BLaER1 treated with 17β-estradiol and CSF1 and Interleukin-3, amounts not matched to agents 10 nM and 100 nM (cell line): ENCODE measurements at regions not wholly inside any gene's neighbourhood (a gene's known extent, or its start where the extent isn't known, plus 50 kb on each side); places are given as distances from the start of the nearest gene placed in this dataset.
"Not testable (repeated sequence)": the region's sequence is repeated elsewhere in the genome, so short reads cannot be mapped to it uniquely, and the experiment has no call there.

ENCODE experiments used
- H3K27ac ChIP-seq, 11 experiments: shearing (Covaris generic); formaldehyde crosslinking; 2 replicates each; pipeline ENCODE4 v1.8.1; 2022
- H3K27me3 ChIP-seq, 11 experiments: shearing (Covaris generic); formaldehyde crosslinking; 2 replicates each; pipeline ENCODE4 v1.8.1; 2022
- H3K36me3 ChIP-seq, 11 experiments: shearing (Covaris generic); formaldehyde crosslinking; 2 replicates each; pipeline ENCODE4 v1.8.1; 2022
- H3K4me1 ChIP-seq, 10 experiments: shearing (Covaris generic); formaldehyde crosslinking; 2 replicates each; pipeline ENCODE4 v1.8.1; 2022
- H3K4me2 ChIP-seq, 11 experiments: shearing (Covaris generic); formaldehyde crosslinking; 2 replicates each; pipeline ENCODE4 v1.8.1; 2022
- H3K4me3 ChIP-seq, 10 experiments: shearing (Covaris generic); formaldehyde crosslinking; 2 replicates each; pipeline ENCODE4 v1.8.1; 2022
- H3K9ac ChIP-seq, 11 experiments: shearing (Covaris generic); formaldehyde crosslinking; 2 replicates each; pipeline ENCODE4 v1.8.1; 2022
- H3K9me3 ChIP-seq, 11 experiments: shearing (Covaris generic); formaldehyde crosslinking; replicated peaks in 1 of 11; 2 replicates each; pipeline ENCODE4 v1.8.1; 2022
- H4K20me1 ChIP-seq, 11 experiments: shearing (Covaris generic); formaldehyde crosslinking; 2 replicates each; pipeline ENCODE4 v1.8.1; 2022
- Cebpa-rat ChIP-seq, 11 experiments: shearing (Covaris generic); IDR thresholded peaks; 2 replicates each; pipeline ENCODE4 v1.8.1; 2022

- H4K20me1 ChIP-seq: no peaks in the 10 kb centered on the region
- H3K4me1 ChIP-seq: no peaks in the 10 kb centered on the region
- no peak overlapping the region for H3K27ac ChIP-seq
- H3K4me2 ChIP-seq: no peak overlapping the region
- no peaks in the 10 kb centered on the region for H3K9me3 ChIP-seq
- TF ChIP-seq Cebpa-rat (IDR thresholded peaks at IDR 0.05): no peak
- no peaks in the 10 kb centered on the region for H3K36me3 ChIP-seq
- no peak overlapping the region for H3K4me3 ChIP-seq
- H3K9ac ChIP-seq: no peak overlapping the region
- no peaks in the 10 kb centered on the region for H3K27me3 ChIP-seq
These were observed 324.6 kb upstream of the RND3 start for GRCh38 chr2:150812066-150812465.

- no peaks in the 10 kb centered on the region for H3K9me3 ChIP-seq
- H3K4me2 ChIP-seq: no peak overlapping the region
- no peaks in the 10 kb centered on the region for H3K27me3 ChIP-seq
- no peak overlapping the region for H3K27ac ChIP-seq
- no peaks in the 10 kb centered on the region for H3K4me1 ChIP-seq
- H4K20me1 ChIP-seq: no peaks in the 10 kb centered on the region
- H3K4me3 ChIP-seq: no peak overlapping the region
- no peaks in the 10 kb centered on the region for H3K36me3 ChIP-seq
- no peak for TF ChIP-seq Cebpa-rat (IDR thresholded peaks at IDR 0.05)
- no peak overlapping the region for H3K9ac ChIP-seq
These were observed 323.9 kb upstream of the RND3 start for GRCh38 chr2:150811259-150811855.

GRCh38 chr2:150809103-150809502 lies 321.6 kb upstream of the RND3 start:
- H3K27ac ChIP-seq: no peak overlapping the region

GRCh38 chr2:150806336-150806735 lies 318.9 kb upstream of the RND3 start:
- Histone ChIP-seq H3K4me1 (no peaks in the 10 kb centered on the region), H3K36me3 (no peaks in the 10 kb centered on the region), H3K4me3 (no peak overlapping the region), H3K27ac (no peak overlapping the region), H3K9me3 (no peaks in the 10 kb centered on the region), H4K20me1 (no peaks in the 10 kb centered on the region), H3K9ac (no peak overlapping the region), H3K27me3 (no peaks in the 10 kb centered on the region), H3K4me2 (no peak overlapping the region)
- no peak for TF ChIP-seq Cebpa-rat (IDR thresholded peaks at IDR 0.05)

More at GRCh38 chr2:150809103-150809502, 321.6 kb upstream of the RND3 start:
- H3K27me3 ChIP-seq: no peaks in the 10 kb centered on the region
- no peaks in the 10 kb centered on the region for H3K4me1 ChIP-seq
- no peak overlapping the region for H3K9ac ChIP-seq
- no peak for TF ChIP-seq Cebpa-rat (IDR thresholded peaks at IDR 0.05)
- no peaks in the 10 kb centered on the region for H3K36me3 ChIP-seq
- no peaks in the 10 kb centered on the region for H4K20me1 ChIP-seq
- no peaks in the 10 kb centered on the region for H3K9me3 ChIP-seq
- H3K4me3 ChIP-seq: no peak overlapping the region
- no peak overlapping the region for H3K4me2 ChIP-seq

- H3K4me3 ChIP-seq: no peak overlapping the region
- H3K36me3 ChIP-seq: no peaks in the 10 kb centered on the region
- no peak overlapping the region for H3K4me2 ChIP-seq
- no peak overlapping the region for H3K9ac ChIP-seq
- no peak for TF ChIP-seq Cebpa-rat (IDR thresholded peaks at IDR 0.05)
- H3K27ac ChIP-seq: no peak overlapping the region
- H3K27me3 ChIP-seq: no peaks in the 10 kb centered on the region
- no peaks in the 10 kb centered on the region for H3K4me1 ChIP-seq
- no peaks in the 10 kb centered on the region for H3K9me3 ChIP-seq
- no peaks in the 10 kb centered on the region for H4K20me1 ChIP-seq
These were observed 316.4 kb upstream of the RND3 start for GRCh38 chr2:150803689-150804398.

- Histone ChIP-seq H3K4me1 (no peaks in the 10 kb centered on the region), H3K4me2 (no peak overlapping the region), H3K27me3 (no peaks in the 10 kb centered on the region), H3K9ac (no peak overlapping the region), H3K9me3 (no peaks in the 10 kb centered on the region), H3K4me3 (no peak overlapping the region), H3K36me3 (no peaks in the 10 kb centered on the region), H4K20me1 (no peaks in the 10 kb centered on the region), H3K27ac (no peak overlapping the region)
- TF ChIP-seq Cebpa-rat (IDR thresholded peaks at IDR 0.05): no peak
These were observed 315.2 kb upstream of the RND3 start for GRCh38 chr2:150802635-150803034.

GRCh38 chr2:150796236-150796635 lies 308.8 kb upstream of the RND3 start:
- H3K4me3 ChIP-seq, H3K27me3 ChIP-seq, H3K9me3 ChIP-seq, H3K27ac ChIP-seq, H4K20me1 ChIP-seq, H3K4me1 ChIP-seq, H3K4me2 ChIP-seq, H3K9ac ChIP-seq, H3K36me3 ChIP-seq: not testable (repeated sequence)

GRCh38 chr2:150792780-150793300 lies 305.4 kb upstream of the RND3 start:
- Histone ChIP-seq H3K27me3 (no peaks in the 10 kb centered on the region), H3K9ac (no peak overlapping the region), H3K36me3 (no peaks in the 10 kb centered on the region), H3K4me1 (no peaks in the 10 kb centered on the region), H3K27ac (no peak overlapping the region), H3K9me3 (peaks cover 0 to 7% (median 0%) of the 10 kb centered on the region in 11 experiments; a peak in 1 of 22 replicates), H3K4me3 (no peak overlapping the region), H3K4me2 (no peak overlapping the region), H4K20me1 (no peaks in the 10 kb centered on the region)
- no peak for TF ChIP-seq Cebpa-rat (IDR thresholded peaks at IDR 0.05)

- H3K36me3 ChIP-seq: no peaks in the 10 kb centered on the region
- H3K9ac ChIP-seq: no peak overlapping the region
- TF ChIP-seq Cebpa-rat (IDR thresholded peaks at IDR 0.05): no peak
- H3K4me2 ChIP-seq: no peak overlapping the region
- no peak overlapping the region for H3K27ac ChIP-seq
- H3K4me3 ChIP-seq: no peak overlapping the region
- no peaks in the 10 kb centered on the region for H4K20me1 ChIP-seq
- no peaks in the 10 kb centered on the region for H3K4me1 ChIP-seq
- H3K27me3 ChIP-seq: no peaks in the 10 kb centered on the region
- peaks cover 0 to 7% (median 0%) of the 10 kb centered on the region in 11 experiments; a peak in 1 of 22 replicates for H3K9me3 ChIP-seq
These were observed 304.1 kb upstream of the RND3 start for GRCh38 chr2:150791567-150791966.

- Histone ChIP-seq H3K27ac (no peak overlapping the region), H3K36me3 (no peaks in the 10 kb centered on the region), H3K27me3 (no peaks in the 10 kb centered on the region), H4K20me1 (no peaks in the 10 kb centered on the region), H3K4me2 (no peak overlapping the region), H3K4me1 (no peaks in the 10 kb centered on the region), H3K4me3 (no peak overlapping the region), H3K9me3 (peaks cover 0 to 7% (median 0%) of the 10 kb centered on the region in 11 experiments; a peak in 1 of 22 replicates), H3K9ac (no peak overlapping the region)
- TF ChIP-seq Cebpa-rat (IDR thresholded peaks at IDR 0.05): no peak
These were observed 302.0 kb upstream of the RND3 start for GRCh38 chr2:150789376-150789905.
